ENCODE measurements at regions not wholly inside any gene's neighbourhood (a gene's known extent, or its start where the extent isn't known, plus 50 kb on each side); places are given as distances from the start of the nearest gene placed in this dataset.

DNA sequence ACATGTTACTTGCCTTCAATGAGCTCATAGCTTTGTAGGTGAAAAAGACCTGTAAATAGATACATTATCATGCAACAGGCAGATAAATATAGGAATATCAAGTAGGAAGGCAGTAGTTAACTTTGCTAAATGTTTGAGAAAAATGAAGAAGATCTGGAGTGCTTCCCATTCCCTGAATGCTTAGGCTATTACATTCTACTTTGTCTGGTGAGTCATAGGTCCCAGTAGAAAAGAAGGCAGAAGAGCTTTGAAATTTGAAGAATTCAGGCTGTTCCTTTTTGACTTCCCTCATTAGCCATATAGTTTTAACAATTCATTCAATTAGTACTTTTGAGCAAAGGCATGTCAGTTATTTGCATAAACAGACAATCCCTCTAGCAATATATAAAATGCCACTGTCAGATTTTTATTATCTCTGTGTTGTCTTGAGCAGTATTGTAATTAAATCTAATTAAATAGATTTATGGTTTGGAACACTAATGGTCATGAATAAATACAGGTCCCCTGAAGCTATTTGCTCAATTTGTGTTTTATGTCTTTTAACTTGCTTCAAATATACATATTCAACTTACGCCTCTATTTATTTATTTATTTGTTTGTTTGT lies 875.0 kb downstream of the REEP3 start:
- Histone ChIP-seq H4K8ac (ENCODE audit: low read depth, low read length) (no peak overlapping the region), H2BK5ac (ENCODE audit: low read length) (no peak overlapping the region), H2AFZ (ENCODE audit: low read length) (no peak overlapping the region), H2AK5ac (ENCODE audit: low read depth, low read length) (no peak overlapping the region), H3K23ac (ENCODE audit: low read depth, low read length, poor library complexity) (no peak overlapping the region), H3K18ac (ENCODE audit: low read length) (no peak overlapping the region), H3K14ac (ENCODE audit: low read length) (no peak overlapping the region), H3K9me3 (replicated peaks in 1 of 2; ENCODE audit: control insufficient read depth in 2 of 2, insufficient read depth in 1 of 2, low read depth in 1 of 2, low read length in 2 of 2) (no peaks in the 10 kb centered on the region), H3K4me1 (ENCODE audit: control insufficient read depth in 2 of 2, insufficient read depth in 1 of 2, low read depth in 1 of 2, low read length in 2 of 2) (no peaks in the 10 kb centered on the region), H4K91ac (ENCODE audit: low read depth, low read length, poor library complexity) (no peak overlapping the region), H3K4me3 (ENCODE audit: low read length in 2 of 2) (no peak overlapping the region), H3K79me1 (ENCODE audit: low read depth, low read length) (no peaks in the 10 kb centered on the region), H3K36me3 (replicated peaks in 1 of 2; ENCODE audit: control insufficient read depth in 2 of 2, insufficient read depth in 2 of 2, low read length in 2 of 2) (no peaks in the 10 kb centered on the region), H3K9ac (ENCODE audit: low read depth, low read length, poor library complexity) (no peak overlapping the region), H3K4me2 (ENCODE audit: insufficient read depth, low read length, poor library complexity, severe bottlenecking) (no peak overlapping the region), H3K27ac (replicated peaks; ENCODE audit: low read length) (no peak overlapping the region), H2BK15ac (ENCODE audit: low read length) (no peak overlapping the region), H2BK12ac (ENCODE audit: low read length) (no peak overlapping the region), H2BK120ac (ENCODE audit: low read depth, low read length) (no peak overlapping the region), H3K27me3 (ENCODE audit: control insufficient read depth in 3 of 3, insufficient read depth in 3 of 3, low read depth in 1 of 3, low read length in 3 of 3) (no peaks in the 10 kb centered on the region), H3K4ac (ENCODE audit: low read length) (no peak overlapping the region)
- WGBS, 2 donors (ENCODE audit: extremely low coverage in 2 of 2, insufficient read length in 2 of 2, insufficient replicate concordance in 1 of 2) = no CpG with 5 or more reads among the region's 1 CpG
- peak; percentile 11 for DNase-seq (ENCODE audit: low spot score)

DNA sequence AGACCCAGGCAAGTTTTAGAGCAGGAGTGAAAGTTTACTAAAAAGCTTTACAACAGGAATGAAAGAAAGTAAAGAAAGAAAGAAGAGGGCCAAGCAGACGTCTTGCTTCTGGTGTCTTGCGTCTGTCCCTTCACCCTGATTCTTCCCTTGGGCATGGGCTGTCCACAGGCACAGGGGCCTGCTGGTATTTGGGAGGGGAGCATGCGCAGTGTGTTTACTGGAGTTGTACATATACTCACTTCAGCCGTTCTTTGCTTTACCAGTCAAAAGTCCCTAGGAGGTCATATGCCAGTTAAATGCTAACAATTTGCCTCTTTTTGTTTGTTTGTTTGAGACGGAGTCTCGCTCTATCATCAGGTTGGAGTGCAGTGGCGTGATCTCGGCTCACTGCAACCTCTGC lies 875.9 kb downstream of the REEP3 start:
- Histone ChIP-seq H3K79me1 (ENCODE audit: low read depth, low read length) (no peaks in the 10 kb centered on the region), H3K27ac (replicated peaks; ENCODE audit: low read length) (no peak overlapping the region), H3K23ac (ENCODE audit: low read depth, low read length, poor library complexity) (no peak overlapping the region), H3K36me3 (replicated peaks in 1 of 2; ENCODE audit: control insufficient read depth in 2 of 2, insufficient read depth in 2 of 2, low read length in 2 of 2) (no peaks in the 10 kb centered on the region), H4K8ac (ENCODE audit: low read depth, low read length) (no peak overlapping the region), H2BK12ac (ENCODE audit: low read length) (no peak overlapping the region), H3K4me3 (ENCODE audit: low read length in 2 of 2) (no peak overlapping the region), H3K27me3 (ENCODE audit: control insufficient read depth in 3 of 3, insufficient read depth in 3 of 3, low read depth in 1 of 3, low read length in 3 of 3) (no peaks in the 10 kb centered on the region), H4K91ac (ENCODE audit: low read depth, low read length, poor library complexity) (no peak overlapping the region), H2BK120ac (ENCODE audit: low read depth, low read length) (no peak overlapping the region), H3K9me3 (replicated peaks in 1 of 2; ENCODE audit: control insufficient read depth in 2 of 2, insufficient read depth in 1 of 2, low read depth in 1 of 2, low read length in 2 of 2) (no peaks in the 10 kb centered on the region), H3K4me1 (ENCODE audit: control insufficient read depth in 2 of 2, insufficient read depth in 1 of 2, low read depth in 1 of 2, low read length in 2 of 2) (no peaks in the 10 kb centered on the region), H3K4me2 (ENCODE audit: insufficient read depth, low read length, poor library complexity, severe bottlenecking) (no peak overlapping the region), H2BK15ac (ENCODE audit: low read length) (no peak overlapping the region), H3K18ac (ENCODE audit: low read length) (no peak overlapping the region), H2AK5ac (ENCODE audit: low read depth, low read length) (no peak overlapping the region), H3K14ac (ENCODE audit: low read length) (no peak overlapping the region), H2AFZ (ENCODE audit: low read length) (no peak overlapping the region), H2BK5ac (ENCODE audit: low read length) (no peak overlapping the region), H3K9ac (ENCODE audit: low read depth, low read length, poor library complexity) (no peak overlapping the region), H3K4ac (ENCODE audit: low read length) (no peak overlapping the region)
- DNase-seq (ENCODE audit: low spot score) = no peak
- no CpG with 5 or more reads among the region's 8 CpGs for WGBS, 2 donors (ENCODE audit: extremely low coverage in 2 of 2, insufficient read length in 2 of 2, insufficient replicate concordance in 1 of 2)

DNA sequence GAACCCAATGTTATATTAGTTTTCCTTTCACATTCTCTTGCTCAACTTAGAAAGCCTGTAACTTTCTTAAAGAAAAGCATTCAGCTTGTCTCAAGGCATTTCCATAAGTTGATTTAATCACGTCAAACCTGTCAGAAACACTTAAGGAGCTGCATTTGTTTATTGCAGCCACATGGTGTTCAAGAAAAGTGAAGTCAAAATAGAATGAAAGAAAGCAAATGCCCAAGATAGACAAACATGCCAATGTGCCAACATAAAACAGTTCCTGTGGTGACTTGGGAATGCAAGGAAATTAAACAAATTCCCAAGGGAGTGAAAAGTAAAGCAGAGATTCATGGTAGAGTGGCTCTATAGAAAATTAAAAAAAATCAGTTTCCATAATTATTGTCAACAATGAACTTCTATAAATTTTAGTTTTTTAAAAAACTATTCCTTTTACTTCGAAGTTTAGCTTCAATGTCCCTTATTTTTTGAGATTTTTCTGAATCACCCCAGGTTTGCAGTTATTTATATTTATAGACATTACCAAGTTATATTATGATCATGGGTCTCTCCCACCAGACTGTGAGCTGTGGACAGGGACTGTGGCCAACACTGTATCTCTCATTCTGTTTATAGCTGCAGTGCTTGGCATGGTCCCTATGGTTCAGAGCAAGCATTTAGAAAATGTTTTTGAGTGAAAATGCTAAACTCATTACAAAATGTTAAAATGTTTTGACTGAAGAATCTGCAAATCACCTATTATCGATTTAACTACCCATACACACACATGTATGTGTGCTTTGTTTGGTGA lies 887.4 kb downstream of the REEP3 start:
- Histone ChIP-seq H3K4me3 (ENCODE audit: low read length in 2 of 2) (no peak overlapping the region), H2AK5ac (ENCODE audit: low read depth, low read length) (no peak overlapping the region), H3K4me1 (ENCODE audit: control insufficient read depth in 2 of 2, insufficient read depth in 1 of 2, low read depth in 1 of 2, low read length in 2 of 2) (peaks cover 0 to 2% of the 10 kb centered on the region in 2 donors), H3K79me1 (ENCODE audit: low read depth, low read length) (no peaks in the 10 kb centered on the region), H3K14ac (ENCODE audit: low read length) (no peak overlapping the region), H3K18ac (ENCODE audit: low read length) (no peak overlapping the region), H3K4me2 (ENCODE audit: insufficient read depth, low read length, poor library complexity, severe bottlenecking) (no peak overlapping the region), H3K23ac (ENCODE audit: low read depth, low read length, poor library complexity) (no peak overlapping the region), H3K27ac (replicated peaks; ENCODE audit: low read length) (no peak overlapping the region), H3K9ac (ENCODE audit: low read depth, low read length, poor library complexity) (no peak overlapping the region), H3K27me3 (ENCODE audit: control insufficient read depth in 3 of 3, insufficient read depth in 3 of 3, low read depth in 1 of 3, low read length in 3 of 3) (no peaks in the 10 kb centered on the region), H2BK15ac (ENCODE audit: low read length) (no peak overlapping the region), H3K9me3 (replicated peaks in 1 of 2; ENCODE audit: control insufficient read depth in 2 of 2, insufficient read depth in 1 of 2, low read depth in 1 of 2, low read length in 2 of 2) (no peaks in the 10 kb centered on the region), H3K36me3 (replicated peaks in 1 of 2; ENCODE audit: control insufficient read depth in 2 of 2, insufficient read depth in 2 of 2, low read length in 2 of 2) (no peaks in the 10 kb centered on the region), H4K91ac (ENCODE audit: low read depth, low read length, poor library complexity) (no peak overlapping the region), H3K4ac (ENCODE audit: low read length) (no peak overlapping the region), H2BK5ac (ENCODE audit: low read length) (no peak overlapping the region), H2BK120ac (ENCODE audit: low read depth, low read length) (no peak overlapping the region), H2AFZ (ENCODE audit: low read length) (no peak overlapping the region), H4K8ac (ENCODE audit: low read depth, low read length) (no peak overlapping the region), H2BK12ac (ENCODE audit: low read length) (no peak overlapping the region)
- WGBS, 2 donors (ENCODE audit: extremely low coverage in 2 of 2, insufficient read length in 2 of 2, insufficient replicate concordance in 1 of 2) = no CpG with 5 or more reads among the region's 3 CpGs
- DNase-seq (ENCODE audit: low spot score) = no peak

DNA sequence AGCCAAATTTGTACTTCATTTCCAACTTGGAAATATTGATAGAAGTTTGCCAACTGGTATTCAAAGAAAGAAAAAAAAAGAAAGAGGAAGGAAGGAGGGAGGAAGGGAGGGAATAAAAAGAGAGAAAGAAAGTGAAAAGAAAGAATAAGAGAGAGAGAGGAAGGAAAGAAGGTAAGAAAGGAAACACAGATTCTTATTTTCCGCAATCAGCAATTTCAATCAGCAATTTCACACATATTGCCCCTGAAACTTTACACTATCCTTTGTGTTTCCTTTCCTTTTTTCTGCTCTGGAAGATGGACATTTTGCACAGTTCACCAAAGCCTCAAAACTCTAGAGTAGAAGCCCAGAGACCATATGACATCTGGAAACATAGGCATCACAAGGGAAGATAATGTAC lies 888.1 kb downstream of the REEP3 start:
- Histone ChIP-seq H3K36me3 (replicated peaks in 1 of 2; ENCODE audit: control insufficient read depth in 2 of 2, insufficient read depth in 2 of 2, low read length in 2 of 2) (no peaks in the 10 kb centered on the region), H2BK12ac (ENCODE audit: low read length) (no peak overlapping the region), H2BK120ac (ENCODE audit: low read depth, low read length) (no peak overlapping the region), H3K4me1 (ENCODE audit: control insufficient read depth in 2 of 2, insufficient read depth in 1 of 2, low read depth in 1 of 2, low read length in 2 of 2) (peaks cover 0 to 2% of the 10 kb centered on the region in 2 donors), H4K8ac (ENCODE audit: low read depth, low read length) (no peak overlapping the region), H3K79me1 (ENCODE audit: low read depth, low read length) (no peaks in the 10 kb centered on the region), H2AK5ac (ENCODE audit: low read depth, low read length) (no peak overlapping the region), H3K23ac (ENCODE audit: low read depth, low read length, poor library complexity) (no peak overlapping the region), H3K27ac (replicated peaks; ENCODE audit: low read length) (no peak overlapping the region), H3K9me3 (replicated peaks in 1 of 2; ENCODE audit: control insufficient read depth in 2 of 2, insufficient read depth in 1 of 2, low read depth in 1 of 2, low read length in 2 of 2) (no peaks in the 10 kb centered on the region), H3K4me3 (ENCODE audit: low read length in 2 of 2) (no peak overlapping the region), H2AFZ (ENCODE audit: low read length) (no peak overlapping the region), H3K14ac (ENCODE audit: low read length) (no peak overlapping the region), H3K9ac (ENCODE audit: low read depth, low read length, poor library complexity) (no peak overlapping the region), H3K4ac (ENCODE audit: low read length) (no peak overlapping the region), H3K27me3 (ENCODE audit: control insufficient read depth in 3 of 3, insufficient read depth in 3 of 3, low read depth in 1 of 3, low read length in 3 of 3) (no peaks in the 10 kb centered on the region), H3K18ac (ENCODE audit: low read length) (no peak overlapping the region), H2BK15ac (ENCODE audit: low read length) (no peak overlapping the region), H3K4me2 (ENCODE audit: insufficient read depth, low read length, poor library complexity, severe bottlenecking) (no peak overlapping the region), H2BK5ac (ENCODE audit: low read length) (no peak overlapping the region), H4K91ac (ENCODE audit: low read depth, low read length, poor library complexity) (no peak overlapping the region)
- no peak for DNase-seq (ENCODE audit: low spot score)
- WGBS, 2 donors (ENCODE audit: extremely low coverage in 2 of 2, insufficient read length in 2 of 2, insufficient replicate concordance in 1 of 2) = no CpG with 5 or more reads among the region's 1 CpG

Measured in neuronal stem cell (in vitro differentiated cells).